NB4 (cell line): ENCODE measurements at regions not wholly inside any gene's neighbourhood (a gene's known extent, or its start where the extent isn't known, plus 50 kb on each side); places are given as distances from the start of the nearest gene placed in this dataset.

Experiments
- CTCF ChIP-seq: IDR thresholded peaks from one replicate; pipeline ENCODE4 v1.5.1; 2012; ENCODE audit warnings: low read depth, low read length
- POLR2A ChIP-seq: IDR thresholded peaks from 2 replicates; pipeline ENCODE4 v1.6.1; 2011; ENCODE audit warnings: mild to moderate bottlenecking; ENCODE audit not compliant: insufficient read length; ENCODE audit errors: extremely low read depth

- TF ChIP-seq POLR2A (no peak), CTCF (no peak)
Measured at GRCh38 chr4:180674619-180675358, 1568.4 kb upstream of the TENM3 start.
